ENCODE measurements at regions not wholly inside any gene's neighbourhood (a gene's known extent, or its start where the extent isn't known, plus 50 kb on each side); places are given as distances from the start of the nearest gene placed in this dataset.
"Not testable (repeated sequence)": the region's sequence is repeated elsewhere in the genome, so short reads cannot be mapped to it uniquely, and the experiment has no call there.

DNA sequence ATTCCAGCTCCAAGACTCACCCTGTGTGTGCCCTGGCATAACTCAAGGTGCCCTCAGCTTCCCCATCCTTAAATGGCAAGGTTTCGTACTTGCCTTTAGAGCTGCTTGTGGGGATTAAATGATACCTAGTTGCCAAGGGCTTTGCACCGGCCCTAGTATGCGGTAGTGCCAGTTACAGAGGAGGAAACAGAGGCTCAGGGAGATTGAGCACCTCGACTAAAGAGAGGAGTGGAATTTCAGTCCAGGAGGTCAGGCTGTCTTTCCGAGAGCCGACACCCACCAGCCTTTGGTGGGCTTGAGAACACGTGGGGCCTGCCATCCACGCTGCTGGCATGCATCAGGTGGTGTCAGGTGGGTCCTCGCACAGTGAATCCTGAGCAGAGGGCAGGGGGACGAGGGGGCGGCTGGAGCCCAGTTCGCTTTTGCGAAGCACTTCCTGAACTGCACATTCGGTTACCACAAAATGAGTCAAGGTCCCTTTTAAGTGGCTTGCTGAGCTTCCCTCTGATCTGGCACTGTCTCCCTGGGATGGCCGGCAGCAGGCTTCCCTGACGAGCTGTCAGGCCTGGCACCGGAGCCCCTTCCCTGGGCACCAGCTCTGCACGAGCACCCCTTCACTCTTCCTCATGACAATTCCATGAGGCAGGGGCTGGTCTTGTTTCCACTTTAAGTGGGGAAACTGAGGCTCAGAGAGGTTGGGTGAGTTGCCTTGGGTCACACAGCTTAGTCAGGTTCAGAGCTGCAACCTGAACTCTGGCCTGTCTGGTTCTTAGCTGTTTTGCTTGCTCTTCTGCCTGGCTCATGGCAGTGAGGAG lies 291.4 kb downstream of the BCL2L11 start:
- H3K4me3 ChIP-seq (ENCODE audit: low read length); H3K9me2 ChIP-seq (replicated peaks; ENCODE audit: control insufficient read depth, low read length); H3K79me2 ChIP-seq (ENCODE audit: control insufficient read depth, low read length); H3K27ac ChIP-seq (ENCODE audit: low read depth, low read length); H4K20me1 ChIP-seq (ENCODE audit: control insufficient read depth, insufficient read depth, low read depth, low read length); H3F3A ChIP-seq (ENCODE audit: control insufficient read depth, insufficient read depth); H3K4me2 ChIP-seq (ENCODE audit: low read length); H3K36me3 ChIP-seq (ENCODE audit: control insufficient read depth, low read length); H3K9me3 ChIP-seq (ENCODE audit: control insufficient read depth, insufficient read depth, low read length); H3K27me3 ChIP-seq (ENCODE audit: control insufficient read depth, low read length); H3K4me1 ChIP-seq (ENCODE audit: control insufficient read depth, low read length): not testable (repeated sequence)

DNA sequence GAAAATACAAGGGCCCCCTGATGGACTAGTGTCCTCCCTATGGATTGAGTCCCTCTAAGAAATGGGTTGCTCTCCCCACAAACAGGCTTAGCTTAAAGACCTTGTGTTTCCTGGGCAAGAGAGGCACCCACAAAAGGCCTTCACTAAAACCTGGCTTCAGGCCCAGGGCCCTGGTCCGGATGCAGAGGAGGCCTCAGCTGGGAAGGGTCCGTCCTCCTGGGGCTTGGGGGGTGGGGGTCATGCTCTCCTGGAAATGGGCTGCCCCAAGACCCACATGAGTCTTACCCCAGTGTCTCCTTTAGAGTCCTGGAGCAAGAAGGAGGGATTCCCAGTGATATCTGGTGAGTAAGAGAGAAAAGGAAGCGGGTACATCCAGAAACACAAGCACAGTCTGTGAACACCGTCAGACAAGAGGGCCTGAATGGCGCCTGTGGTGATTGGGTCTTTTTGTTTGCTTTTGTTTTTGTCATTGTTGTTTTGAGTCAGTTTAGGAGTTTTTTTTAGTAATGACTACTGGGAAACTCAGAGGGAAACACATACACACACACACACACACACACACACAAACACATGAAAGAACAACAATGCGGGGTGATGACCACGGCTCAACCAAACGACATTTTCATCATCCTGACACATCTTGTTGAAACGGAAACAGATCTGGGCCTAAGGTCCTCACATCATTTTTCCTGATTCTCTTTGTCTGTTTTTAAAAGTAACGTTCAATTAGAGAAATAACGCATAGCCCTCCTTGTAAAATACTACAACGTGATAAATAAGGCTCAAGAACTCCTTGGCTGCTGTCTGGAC lies 292.3 kb downstream of the BCL2L11 start:
- not testable (repeated sequence) for H3K9me3 ChIP-seq (ENCODE audit: control insufficient read depth, insufficient read depth, low read length); H4K20me1 ChIP-seq (ENCODE audit: control insufficient read depth, insufficient read depth, low read depth, low read length); H3K9me2 ChIP-seq (replicated peaks; ENCODE audit: control insufficient read depth, low read length); H3K4me2 ChIP-seq (ENCODE audit: low read length); H3K79me2 ChIP-seq (ENCODE audit: control insufficient read depth, low read length); H3K4me3 ChIP-seq (ENCODE audit: low read length); H3F3A ChIP-seq (ENCODE audit: control insufficient read depth, insufficient read depth); H3K27ac ChIP-seq (ENCODE audit: low read depth, low read length); H3K36me3 ChIP-seq (ENCODE audit: control insufficient read depth, low read length); H3K27me3 ChIP-seq (ENCODE audit: control insufficient read depth, low read length); H3K4me1 ChIP-seq (ENCODE audit: control insufficient read depth, low read length)

DNA sequence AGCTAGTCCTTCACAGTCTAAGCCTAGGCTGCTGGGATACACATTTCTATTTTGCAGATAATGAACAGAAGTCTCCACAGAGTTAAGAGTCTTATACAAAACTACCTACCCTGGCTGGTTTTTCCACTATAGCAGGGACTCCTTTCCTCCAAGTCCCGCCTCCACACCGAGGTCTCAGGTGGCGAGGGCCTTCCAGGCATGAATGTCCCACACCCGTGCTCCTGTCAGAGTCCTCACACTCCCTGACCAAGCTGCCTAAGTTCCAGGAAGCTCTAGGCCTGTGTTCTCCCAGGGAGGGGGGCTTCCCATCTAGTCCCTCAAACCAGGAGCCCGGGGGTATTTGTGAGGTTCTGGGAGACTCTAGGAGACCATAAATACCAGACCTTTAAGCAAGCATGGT lies 293.2 kb downstream of the BCL2L11 start:
- H3K9me3 ChIP-seq (ENCODE audit: control insufficient read depth, insufficient read depth, low read length); H3F3A ChIP-seq (ENCODE audit: control insufficient read depth, insufficient read depth); H3K4me2 ChIP-seq (ENCODE audit: low read length); H3K27me3 ChIP-seq (ENCODE audit: control insufficient read depth, low read length); H3K36me3 ChIP-seq (ENCODE audit: control insufficient read depth, low read length); H4K20me1 ChIP-seq (ENCODE audit: control insufficient read depth, insufficient read depth, low read depth, low read length); H3K4me3 ChIP-seq (ENCODE audit: low read length); H3K79me2 ChIP-seq (ENCODE audit: control insufficient read depth, low read length); H3K9me2 ChIP-seq (replicated peaks; ENCODE audit: control insufficient read depth, low read length); H3K4me1 ChIP-seq (ENCODE audit: control insufficient read depth, low read length); H3K27ac ChIP-seq (ENCODE audit: low read depth, low read length): not testable (repeated sequence)

DNA sequence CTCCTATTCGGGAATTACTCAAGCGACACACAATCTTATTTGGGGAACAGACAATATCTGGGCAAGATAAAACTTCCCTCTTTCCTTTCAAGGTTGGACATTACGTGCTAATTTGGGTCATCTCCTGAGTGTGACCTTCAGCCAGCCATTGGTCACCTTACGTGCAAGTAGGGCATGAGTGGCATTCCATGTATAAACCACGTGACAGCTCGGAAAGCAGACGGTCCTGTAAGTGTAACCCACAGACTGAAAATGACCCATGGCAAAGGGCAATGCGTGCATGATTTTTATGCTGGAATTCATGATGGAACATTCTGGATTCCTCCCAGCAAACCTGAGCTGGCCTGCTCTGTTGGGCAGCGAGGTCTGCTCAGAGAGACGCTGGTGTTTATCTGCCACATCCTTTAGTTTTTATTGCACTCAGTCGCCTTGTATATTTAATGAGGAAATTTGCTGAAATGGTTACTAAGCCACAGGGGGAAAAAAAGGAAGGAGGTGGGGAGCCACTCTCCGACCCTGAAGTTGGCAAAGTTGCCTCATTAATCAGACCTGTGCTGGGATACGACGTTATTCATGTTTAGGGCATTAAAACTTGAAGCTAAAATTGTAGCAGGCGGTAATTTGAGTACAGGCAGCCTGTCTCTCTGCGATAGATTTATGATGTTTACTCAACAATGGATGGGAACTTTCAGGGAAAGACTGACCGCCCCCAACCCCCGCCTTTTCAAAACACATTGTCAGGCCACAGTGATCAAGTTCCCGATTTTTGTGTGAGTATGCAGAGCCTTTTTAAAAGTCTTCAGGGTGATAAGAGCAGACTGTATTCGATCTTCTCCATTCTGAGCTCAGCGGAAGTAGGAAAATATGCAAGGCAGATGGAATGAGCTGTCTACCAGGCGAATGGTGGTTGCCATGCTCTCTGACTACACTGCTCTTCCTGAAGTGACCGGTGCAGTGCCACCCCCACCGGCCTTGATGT lies 295.3 kb downstream of the BCL2L11 start:
- not testable (repeated sequence) for H3K9me2 ChIP-seq (replicated peaks; ENCODE audit: control insufficient read depth, low read length); H3K79me2 ChIP-seq (ENCODE audit: control insufficient read depth, low read length); H3K9me3 ChIP-seq (ENCODE audit: control insufficient read depth, insufficient read depth, low read length); H4K20me1 ChIP-seq (ENCODE audit: control insufficient read depth, insufficient read depth, low read depth, low read length); H3K4me2 ChIP-seq (ENCODE audit: low read length); H3F3A ChIP-seq (ENCODE audit: control insufficient read depth, insufficient read depth); H3K27me3 ChIP-seq (ENCODE audit: control insufficient read depth, low read length); H3K4me3 ChIP-seq (ENCODE audit: low read length); H3K4me1 ChIP-seq (ENCODE audit: control insufficient read depth, low read length); H3K27ac ChIP-seq (ENCODE audit: low read depth, low read length); H3K36me3 ChIP-seq (ENCODE audit: control insufficient read depth, low read length)

DNA sequence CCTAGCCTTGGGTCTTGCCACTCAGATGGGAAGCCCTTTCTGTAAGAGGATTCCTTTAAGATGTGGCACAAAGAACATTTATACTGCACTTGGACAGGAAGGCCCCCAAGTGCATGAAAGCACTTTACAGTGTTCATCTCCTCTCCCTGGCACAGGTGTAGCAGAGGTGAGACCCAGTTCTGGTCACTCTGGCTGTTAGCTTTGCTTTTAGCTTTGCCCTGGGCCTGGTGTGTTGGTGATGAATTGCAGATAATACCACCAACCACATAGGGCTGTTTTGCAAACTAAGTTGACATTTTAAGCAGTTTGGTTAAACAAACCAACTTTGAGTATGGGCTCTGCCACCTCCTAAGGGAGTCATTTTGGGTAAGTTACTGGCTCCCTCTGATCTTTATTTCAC lies 296.3 kb downstream of the BCL2L11 start:
- H3K4me2 ChIP-seq (ENCODE audit: low read length); H3K4me1 ChIP-seq (ENCODE audit: control insufficient read depth, low read length); H3F3A ChIP-seq (ENCODE audit: control insufficient read depth, insufficient read depth); H4K20me1 ChIP-seq (ENCODE audit: control insufficient read depth, insufficient read depth, low read depth, low read length); H3K9me3 ChIP-seq (ENCODE audit: control insufficient read depth, insufficient read depth, low read length); H3K36me3 ChIP-seq (ENCODE audit: control insufficient read depth, low read length); H3K9me2 ChIP-seq (replicated peaks; ENCODE audit: control insufficient read depth, low read length); H3K4me3 ChIP-seq (ENCODE audit: low read length); H3K79me2 ChIP-seq (ENCODE audit: control insufficient read depth, low read length); H3K27ac ChIP-seq (ENCODE audit: low read depth, low read length); H3K27me3 ChIP-seq (ENCODE audit: control insufficient read depth, low read length): not testable (repeated sequence)

DNA sequence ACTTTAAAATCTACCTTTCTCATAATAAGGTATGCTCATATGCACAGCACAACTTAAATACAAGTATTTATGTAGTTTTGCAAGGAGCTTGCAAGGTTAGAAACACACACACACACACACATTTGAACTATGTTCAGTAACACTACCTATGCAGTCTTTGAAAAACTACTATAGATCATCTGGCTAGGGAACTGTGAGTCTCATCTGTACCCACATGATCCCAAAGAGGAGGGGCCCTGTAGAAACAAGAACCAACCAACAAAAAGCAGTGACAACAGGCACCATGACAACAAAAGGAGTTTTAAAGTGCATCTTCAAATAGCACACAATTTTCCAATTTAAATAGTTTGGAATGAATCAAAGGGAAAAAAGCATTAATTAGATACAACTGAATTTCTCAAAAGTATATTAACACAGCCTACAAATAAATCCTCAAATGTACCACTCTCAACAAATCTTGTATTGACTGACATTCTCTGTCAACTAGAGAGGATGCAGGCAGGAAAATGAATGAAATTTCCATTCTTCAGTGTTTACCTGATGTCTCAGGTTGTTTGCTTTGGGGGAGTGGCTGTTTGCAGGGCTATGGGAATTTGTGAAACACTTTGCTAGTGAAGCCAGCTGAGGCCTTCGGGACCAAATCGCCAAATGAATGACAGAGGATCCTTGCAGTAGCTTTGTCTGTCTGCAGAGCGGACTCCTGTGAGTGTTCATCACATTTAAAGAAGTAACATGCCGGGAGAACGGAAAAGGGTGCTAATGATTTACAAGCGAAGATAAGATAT lies 297.6 kb downstream of the BCL2L11 start:
- H3F3A ChIP-seq (ENCODE audit: control insufficient read depth, insufficient read depth); H3K4me1 ChIP-seq (ENCODE audit: control insufficient read depth, low read length); H3K36me3 ChIP-seq (ENCODE audit: control insufficient read depth, low read length); H3K79me2 ChIP-seq (ENCODE audit: control insufficient read depth, low read length); H3K9me3 ChIP-seq (ENCODE audit: control insufficient read depth, insufficient read depth, low read length); H3K4me2 ChIP-seq (ENCODE audit: low read length); H3K9me2 ChIP-seq (replicated peaks; ENCODE audit: control insufficient read depth, low read length); H3K4me3 ChIP-seq (ENCODE audit: low read length); H3K27me3 ChIP-seq (ENCODE audit: control insufficient read depth, low read length); H3K27ac ChIP-seq (ENCODE audit: low read depth, low read length); H4K20me1 ChIP-seq (ENCODE audit: control insufficient read depth, insufficient read depth, low read depth, low read length): not testable (repeated sequence)

DNA sequence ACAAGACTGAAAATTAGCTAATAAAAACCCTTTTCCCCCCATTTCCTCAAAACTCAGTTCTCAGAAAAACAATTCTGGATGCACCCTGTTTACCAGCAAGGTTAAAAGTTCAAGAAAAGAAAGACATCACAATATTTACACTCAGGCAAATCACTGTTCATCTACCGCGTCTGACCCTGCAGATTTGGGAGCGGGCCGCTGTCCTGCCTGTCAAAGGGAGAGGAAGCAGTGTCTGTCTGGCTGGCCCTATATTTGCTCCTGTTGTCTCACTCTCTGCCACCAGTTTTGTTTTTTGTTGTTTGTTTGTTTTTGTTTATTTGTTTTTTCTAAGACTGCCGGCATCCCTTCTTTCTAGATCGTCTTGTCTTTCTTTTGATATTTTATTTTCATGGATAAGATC lies 299.4 kb downstream of the BCL2L11 start:
- H3K4me2 ChIP-seq (ENCODE audit: low read length); H3F3A ChIP-seq (ENCODE audit: control insufficient read depth, insufficient read depth); H3K9me2 ChIP-seq (replicated peaks; ENCODE audit: control insufficient read depth, low read length); H3K36me3 ChIP-seq (ENCODE audit: control insufficient read depth, low read length); H3K27me3 ChIP-seq (ENCODE audit: control insufficient read depth, low read length); H3K79me2 ChIP-seq (ENCODE audit: control insufficient read depth, low read length); H4K20me1 ChIP-seq (ENCODE audit: control insufficient read depth, insufficient read depth, low read depth, low read length); H3K4me3 ChIP-seq (ENCODE audit: low read length); H3K27ac ChIP-seq (ENCODE audit: low read depth, low read length); H3K4me1 ChIP-seq (ENCODE audit: control insufficient read depth, low read length); H3K9me3 ChIP-seq (ENCODE audit: control insufficient read depth, insufficient read depth, low read length): not testable (repeated sequence)

All from DOHH2 (cell line).